ENCODE measurements at regions not wholly inside any gene's neighbourhood (a gene's known extent, or its start where the extent isn't known, plus 50 kb on each side); places are given as distances from the start of the nearest gene placed in this dataset.

DNA sequence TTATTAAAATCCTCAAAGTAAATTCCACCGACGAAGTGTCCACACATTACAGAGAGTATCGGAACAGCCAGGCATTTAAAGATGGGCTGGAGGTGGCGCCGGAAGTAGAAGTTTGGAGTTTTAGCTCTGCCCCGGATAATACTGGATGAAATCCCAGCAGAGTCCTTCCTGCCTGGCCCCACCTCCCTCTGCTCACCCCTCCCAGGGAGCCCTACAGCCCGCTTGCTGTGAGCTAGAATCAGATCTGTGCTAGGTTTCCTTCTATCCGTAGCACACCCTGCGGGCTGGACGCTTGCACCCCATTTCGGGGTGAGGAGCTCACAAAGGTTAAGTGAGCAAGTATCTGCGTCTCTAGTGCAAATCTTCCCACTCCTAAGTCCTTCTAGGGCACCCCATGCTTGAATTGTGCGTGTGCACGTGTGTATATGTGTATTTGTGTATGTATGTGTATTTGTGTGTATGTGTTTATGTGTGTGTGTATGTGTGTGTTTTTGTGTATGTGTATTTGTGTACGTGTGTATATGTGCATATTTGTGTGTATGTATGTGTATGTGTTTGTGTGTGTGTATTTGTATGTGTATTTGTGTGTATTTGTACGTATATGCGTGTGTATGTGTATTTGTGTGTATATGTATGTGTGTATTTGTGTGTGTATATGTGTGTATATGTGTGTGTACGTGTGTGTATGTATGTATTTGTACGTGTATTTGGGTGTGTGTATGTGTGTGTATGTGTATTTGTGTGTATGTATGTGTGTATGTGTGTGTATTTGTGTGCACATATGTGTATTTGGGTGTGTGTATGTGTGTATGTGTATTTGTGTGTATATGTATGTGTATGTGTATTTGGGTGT is 61.4 kb downstream of the HAPSTR1 start (continued):
- TF ChIP-seq, protein P1, sequence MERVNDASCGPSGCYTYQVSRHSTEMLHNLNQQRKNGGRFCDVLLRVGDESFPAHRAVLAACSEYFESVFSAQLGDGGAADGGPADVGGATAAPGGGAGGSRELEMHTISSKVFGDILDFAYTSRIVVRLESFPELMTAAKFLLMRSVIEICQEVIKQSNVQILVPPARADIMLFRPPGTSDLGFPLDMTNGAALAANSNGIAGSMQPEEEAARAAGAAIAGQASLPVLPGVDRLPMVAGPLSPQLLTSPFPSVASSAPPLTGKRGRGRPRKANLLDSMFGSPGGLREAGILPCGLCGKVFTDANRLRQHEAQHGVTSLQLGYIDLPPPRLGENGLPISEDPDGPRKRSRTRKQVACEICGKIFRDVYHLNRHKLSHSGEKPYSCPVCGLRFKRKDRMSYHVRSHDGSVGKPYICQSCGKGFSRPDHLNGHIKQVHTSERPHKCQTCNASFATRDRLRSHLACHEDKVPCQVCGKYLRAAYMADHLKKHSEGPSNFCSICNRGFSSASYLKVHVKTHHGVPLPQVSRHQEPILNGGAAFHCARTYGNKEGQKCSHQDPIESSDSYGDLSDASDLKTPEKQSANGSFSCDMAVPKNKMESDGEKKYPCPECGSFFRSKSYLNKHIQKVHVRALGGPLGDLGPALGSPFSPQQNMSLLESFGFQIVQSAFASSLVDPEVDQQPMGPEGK (CRISPR knock-in tag; IDR thresholded peaks at IDR 0.05; ENCODE audit: borderline replicate concordance) = no peak

DNA sequence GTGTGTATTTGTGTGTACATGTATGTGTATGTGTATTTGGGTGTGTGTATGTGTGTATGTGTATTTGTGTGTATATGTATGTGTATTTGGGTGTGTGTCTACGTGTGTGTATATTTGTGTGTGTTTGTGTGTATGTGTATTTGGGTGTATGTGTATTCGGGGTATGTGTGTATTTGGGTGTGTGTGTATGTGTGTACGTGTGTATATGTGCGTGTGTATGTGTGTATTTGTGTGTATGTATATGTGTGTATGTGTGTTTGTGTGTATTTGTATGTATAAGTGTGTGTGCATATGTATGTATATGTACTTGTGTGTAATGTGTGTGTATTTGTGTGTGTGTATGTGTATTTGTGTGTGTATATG is 62.0 kb downstream of the HAPSTR1 start:
- TF ChIP-seq ISL1 (CRISPR knock-in tag; IDR thresholded peaks at IDR 0.05) (no peak), ZFP3 (CRISPR knock-in tag; IDR thresholded peaks at IDR 0.05) (no peak), CSDC2 (CRISPR knock-in tag; IDR thresholded peaks at IDR 0.05) (no peak), ESRRG (CRISPR knock-in tag; IDR thresholded peaks at IDR 0.05) (no peak), BACH2 (CRISPR knock-in tag; IDR thresholded peaks at IDR 0.05; ENCODE audit: borderline replicate concordance) (no peak), TOX (CRISPR knock-in tag; IDR thresholded peaks at IDR 0.05; ENCODE audit: borderline replicate concordance) (no peak), PPARA (CRISPR knock-in tag; IDR thresholded peaks at IDR 0.05; ENCODE audit: borderline replicate concordance) (no peak), ZNF70 (CRISPR knock-in tag; IDR thresholded peaks at IDR 0.05) (no peak), ZC3H10 (CRISPR knock-in tag; IDR thresholded peaks at IDR 0.05) (no peak), RARB (CRISPR knock-in tag; IDR thresholded peaks at IDR 0.05) (no peak), OSR1 (CRISPR knock-in tag; IDR thresholded peaks at IDR 0.05) (no peak), ARNTL (CRISPR knock-in tag; IDR thresholded peaks at IDR 0.05; ENCODE audit: borderline replicate concordance, low read depth) (no peak)
- TF ChIP-seq, protein P2, sequence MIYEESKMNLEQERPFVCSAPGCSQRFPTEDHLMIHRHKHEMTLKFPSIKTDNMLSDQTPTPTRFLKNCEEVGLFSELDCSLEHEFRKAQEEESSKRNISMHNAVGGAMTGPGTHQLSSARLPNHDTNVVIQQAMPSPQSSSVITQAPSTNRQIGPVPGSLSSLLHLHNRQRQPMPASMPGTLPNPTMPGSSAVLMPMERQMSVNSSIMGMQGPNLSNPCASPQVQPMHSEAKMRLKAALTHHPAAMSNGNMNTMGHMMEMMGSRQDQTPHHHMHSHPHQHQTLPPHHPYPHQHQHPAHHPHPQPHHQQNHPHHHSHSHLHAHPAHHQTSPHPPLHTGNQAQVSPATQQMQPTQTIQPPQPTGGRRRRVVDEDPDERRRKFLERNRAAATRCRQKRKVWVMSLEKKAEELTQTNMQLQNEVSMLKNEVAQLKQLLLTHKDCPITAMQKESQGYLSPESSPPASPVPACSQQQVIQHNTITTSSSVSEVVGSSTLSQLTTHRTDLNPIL (CRISPR knock-in tag; IDR thresholded peaks at IDR 0.05; ENCODE audit: low read depth) = no peak
- TF ChIP-seq, protein P3, sequence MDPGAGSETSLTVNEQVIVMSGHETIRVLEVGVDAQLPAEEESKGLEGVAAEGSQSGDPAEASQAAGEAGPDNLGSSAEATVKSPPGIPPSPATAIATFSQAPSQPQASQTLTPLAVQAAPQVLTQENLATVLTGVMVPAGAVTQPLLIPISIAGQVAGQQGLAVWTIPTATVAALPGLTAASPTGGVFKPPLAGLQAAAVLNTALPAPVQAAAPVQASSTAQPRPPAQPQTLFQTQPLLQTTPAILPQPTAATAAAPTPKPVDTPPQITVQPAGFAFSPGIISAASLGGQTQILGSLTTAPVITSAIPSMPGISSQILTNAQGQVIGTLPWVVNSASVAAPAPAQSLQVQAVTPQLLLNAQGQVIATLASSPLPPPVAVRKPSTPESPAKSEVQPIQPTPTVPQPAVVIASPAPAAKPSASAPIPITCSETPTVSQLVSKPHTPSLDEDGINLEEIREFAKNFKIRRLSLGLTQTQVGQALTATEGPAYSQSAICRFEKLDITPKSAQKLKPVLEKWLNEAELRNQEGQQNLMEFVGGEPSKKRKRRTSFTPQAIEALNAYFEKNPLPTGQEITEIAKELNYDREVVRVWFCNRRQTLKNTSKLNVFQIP (CRISPR knock-in tag; IDR thresholded peaks at IDR 0.05; ENCODE audit: borderline replicate concordance, low read depth) = no peak
- no peak for ATAC-seq

DNA sequence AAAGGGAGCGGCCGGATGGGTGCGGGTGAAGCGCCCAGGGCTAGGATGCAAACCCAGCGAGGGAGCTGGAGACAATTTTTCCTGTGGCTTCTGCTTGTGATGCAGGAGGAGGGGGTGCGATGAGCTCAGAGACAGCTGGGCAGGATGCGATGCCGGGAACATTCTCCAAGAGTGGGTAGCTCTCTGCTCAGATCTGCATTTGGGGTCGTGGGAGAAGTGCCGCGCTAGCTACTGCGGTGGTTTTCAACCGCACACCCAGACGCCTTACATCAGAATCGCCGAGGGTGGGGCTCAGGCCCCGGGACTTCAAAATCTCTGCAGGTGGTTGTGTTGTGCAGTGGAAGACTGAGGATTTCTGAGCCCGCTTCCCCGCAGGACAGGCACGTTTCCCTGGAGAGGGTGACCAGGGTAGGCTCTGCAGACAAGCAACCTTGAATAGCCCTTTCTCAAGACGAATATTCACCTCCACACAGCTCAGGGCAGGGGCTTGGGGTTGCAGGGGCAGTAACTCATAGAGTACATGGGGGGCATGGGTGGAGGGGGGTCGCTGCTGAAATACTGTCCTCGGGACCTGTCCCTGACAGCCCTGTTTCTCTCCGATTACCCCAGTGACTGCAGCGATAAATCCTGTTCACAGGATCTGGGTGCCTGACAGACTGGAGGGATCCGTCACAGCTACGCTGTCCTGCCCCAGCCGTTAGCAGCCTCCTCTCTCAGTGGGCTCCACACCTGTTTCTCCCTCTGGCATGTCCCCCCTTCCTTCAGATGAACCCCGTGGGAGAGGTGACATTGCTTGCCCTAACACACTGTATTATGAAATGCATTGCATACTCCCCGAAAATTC is 63.3 kb downstream of the HAPSTR1 start:
- ATAC-seq = no peak
- no peak for TF ChIP-seq SNAI2 (CRISPR knock-in tag; IDR thresholded peaks at IDR 0.05)
- TF ChIP-seq ISL1 (CRISPR knock-in tag; IDR thresholded peaks at IDR 0.05) = no peak
- TF ChIP-seq CSDC2 (CRISPR knock-in tag; IDR thresholded peaks at IDR 0.05) = no peak
- TF ChIP-seq PPARA (CRISPR knock-in tag; IDR thresholded peaks at IDR 0.05; ENCODE audit: borderline replicate concordance) = no peak
- no peak for TF ChIP-seq ZNF565 (CRISPR knock-in tag; conservative IDR thresholded peaks at IDR 0.05; ENCODE audit: low read depth)
- TF ChIP-seq ZC3H10 (CRISPR knock-in tag; IDR thresholded peaks at IDR 0.05) = no peak
- TF ChIP-seq RARB (CRISPR knock-in tag; IDR thresholded peaks at IDR 0.05) = no peak
- no peak for TF ChIP-seq GLIS3 (CRISPR knock-in tag; IDR thresholded peaks at IDR 0.05)
- no peak for TF ChIP-seq ZFP3 (CRISPR knock-in tag; IDR thresholded peaks at IDR 0.05)
- TF ChIP-seq BACH2 (CRISPR knock-in tag; IDR thresholded peaks at IDR 0.05; ENCODE audit: borderline replicate concordance) = no peak
- no peak for TF ChIP-seq ZNF70 (CRISPR knock-in tag; IDR thresholded peaks at IDR 0.05)
- TF ChIP-seq, protein P4, sequence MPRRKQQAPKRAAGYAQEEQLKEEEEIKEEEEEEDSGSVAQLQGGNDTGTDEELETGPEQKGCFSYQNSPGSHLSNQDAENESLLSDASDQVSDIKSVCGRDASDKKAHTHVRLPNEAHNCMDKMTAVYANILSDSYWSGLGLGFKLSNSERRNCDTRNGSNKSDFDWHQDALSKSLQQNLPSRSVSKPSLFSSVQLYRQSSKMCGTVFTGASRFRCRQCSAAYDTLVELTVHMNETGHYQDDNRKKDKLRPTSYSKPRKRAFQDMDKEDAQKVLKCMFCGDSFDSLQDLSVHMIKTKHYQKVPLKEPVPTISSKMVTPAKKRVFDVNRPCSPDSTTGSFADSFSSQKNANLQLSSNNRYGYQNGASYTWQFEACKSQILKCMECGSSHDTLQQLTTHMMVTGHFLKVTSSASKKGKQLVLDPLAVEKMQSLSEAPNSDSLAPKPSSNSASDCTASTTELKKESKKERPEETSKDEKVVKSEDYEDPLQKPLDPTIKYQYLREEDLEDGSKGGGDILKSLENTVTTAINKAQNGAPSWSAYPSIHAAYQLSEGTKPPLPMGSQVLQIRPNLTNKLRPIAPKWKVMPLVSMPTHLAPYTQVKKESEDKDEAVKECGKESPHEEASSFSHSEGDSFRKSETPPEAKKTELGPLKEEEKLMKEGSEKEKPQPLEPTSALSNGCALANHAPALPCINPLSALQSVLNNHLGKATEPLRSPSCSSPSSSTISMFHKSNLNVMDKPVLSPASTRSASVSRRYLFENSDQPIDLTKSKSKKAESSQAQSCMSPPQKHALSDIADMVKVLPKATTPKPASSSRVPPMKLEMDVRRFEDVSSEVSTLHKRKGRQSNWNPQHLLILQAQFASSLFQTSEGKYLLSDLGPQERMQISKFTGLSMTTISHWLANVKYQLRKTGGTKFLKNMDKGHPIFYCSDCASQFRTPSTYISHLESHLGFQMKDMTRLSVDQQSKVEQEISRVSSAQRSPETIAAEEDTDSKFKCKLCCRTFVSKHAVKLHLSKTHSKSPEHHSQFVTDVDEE (CRISPR knock-in tag; IDR thresholded peaks at IDR 0.05) = no peak
- no peak for TF ChIP-seq ARNTL (CRISPR knock-in tag; IDR thresholded peaks at IDR 0.05; ENCODE audit: borderline replicate concordance, low read depth)
- TF ChIP-seq, protein P1 (CRISPR knock-in tag; IDR thresholded peaks at IDR 0.05; ENCODE audit: borderline replicate concordance) = no peak
- TF ChIP-seq, protein P5, sequence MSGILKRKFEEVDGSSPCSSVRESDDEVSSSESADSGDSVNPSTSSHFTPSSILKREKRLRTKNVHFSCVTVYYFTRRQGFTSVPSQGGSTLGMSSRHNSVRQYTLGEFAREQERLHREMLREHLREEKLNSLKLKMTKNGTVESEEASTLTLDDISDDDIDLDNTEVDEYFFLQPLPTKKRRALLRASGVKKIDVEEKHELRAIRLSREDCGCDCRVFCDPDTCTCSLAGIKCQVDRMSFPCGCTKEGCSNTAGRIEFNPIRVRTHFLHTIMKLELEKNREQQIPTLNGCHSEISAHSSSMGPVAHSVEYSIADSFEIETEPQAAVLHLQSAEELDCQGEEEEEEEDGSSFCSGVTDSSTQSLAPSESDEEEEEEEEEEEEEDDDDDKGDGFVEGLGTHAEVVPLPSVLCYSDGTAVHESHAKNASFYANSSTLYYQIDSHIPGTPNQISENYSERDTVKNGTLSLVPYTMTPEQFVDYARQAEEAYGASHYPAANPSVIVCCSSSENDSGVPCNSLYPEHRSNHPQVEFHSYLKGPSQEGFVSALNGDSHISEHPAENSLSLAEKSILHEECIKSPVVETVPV (CRISPR knock-in tag; IDR thresholded peaks at IDR 0.05) = no peak
- TF ChIP-seq, protein P2 (CRISPR knock-in tag; IDR thresholded peaks at IDR 0.05; ENCODE audit: low read depth) = no peak

Data from SK-N-SH treated with all-trans-retinoic acid at 6 μM for 48 hours (cell line).